Parathyroid adenoma (tissue), 2 donors: ENCODE measurements at regions not wholly inside any gene's neighbourhood (a gene's known extent, or its start where the extent isn't known, plus 50 kb on each side); places are given as distances from the start of the nearest gene placed in this dataset.
"Not testable (repeated sequence)": the region's sequence is repeated elsewhere in the genome, so short reads cannot be mapped to it uniquely, and the experiment has no call there.

ENCODE experiments used
- H2AFZ ChIP-seq: fragments of 300-600 bp; sonication (generic); one replicate; pipeline ENCODE4 v1.7.0; 2017; ENCODE audit warnings: antibody characterized with exemption, mild to moderate bottlenecking
- H3K27ac ChIP-seq: fragments of 300-600 bp; sonication (generic); one replicate; pipeline ENCODE4 v1.7.0; 2017
- H3K27me3 ChIP-seq: fragments of 300-600 bp; sonication (generic); one replicate; pipeline ENCODE4 v1.7.0; 2017; ENCODE audit warnings: low read length; ENCODE audit not compliant: control insufficient read depth, insufficient read depth
- H3K36me3 ChIP-seq: fragments of 300-600 bp; sonication (generic); one replicate; pipeline ENCODE4 v1.7.0; 2017; ENCODE audit warnings: low read length; ENCODE audit not compliant: control insufficient read depth, insufficient read depth
- H3K4me1 ChIP-seq: fragments of 300-600 bp; sonication (generic); one replicate; pipeline ENCODE4 v1.7.0; 2017; ENCODE audit warnings: control low read depth
- H3K4me2 ChIP-seq: fragments of 300-600 bp; sonication (generic); one replicate; pipeline ENCODE4 v1.7.0; 2017; ENCODE audit warnings: low read length
- H3K4me3 ChIP-seq: fragments of 300-600 bp; sonication (generic); one replicate; pipeline ENCODE4 v1.7.0; 2017; ENCODE audit warnings: low read depth, low read length
- H3K79me2 ChIP-seq: fragments of 300-600 bp; sonication (generic); one replicate; pipeline ENCODE4 v1.7.0; 2017; ENCODE audit warnings: control low read depth
- H3K9ac ChIP-seq: fragments of 300-600 bp; sonication (generic); one replicate; pipeline ENCODE4 v1.7.0; 2017; ENCODE audit warnings: mild to moderate bottlenecking
- H3K9me3 ChIP-seq: fragments of 300-600 bp; sonication (generic); one replicate; pipeline ENCODE4 v1.7.0; 2017; ENCODE audit warnings: low read length; ENCODE audit not compliant: control insufficient read depth
- TF ChIP-seq, protein P1 (sequence below): fragments of 300-600 bp; sonication (generic); IDR thresholded peaks from one replicate; pipeline ENCODE4 v1.7.0; 2017; ENCODE audit warnings: antibody characterized with exemption, mild to moderate bottlenecking
- donor health status: primary hyperparathyroidism.

DNA sequence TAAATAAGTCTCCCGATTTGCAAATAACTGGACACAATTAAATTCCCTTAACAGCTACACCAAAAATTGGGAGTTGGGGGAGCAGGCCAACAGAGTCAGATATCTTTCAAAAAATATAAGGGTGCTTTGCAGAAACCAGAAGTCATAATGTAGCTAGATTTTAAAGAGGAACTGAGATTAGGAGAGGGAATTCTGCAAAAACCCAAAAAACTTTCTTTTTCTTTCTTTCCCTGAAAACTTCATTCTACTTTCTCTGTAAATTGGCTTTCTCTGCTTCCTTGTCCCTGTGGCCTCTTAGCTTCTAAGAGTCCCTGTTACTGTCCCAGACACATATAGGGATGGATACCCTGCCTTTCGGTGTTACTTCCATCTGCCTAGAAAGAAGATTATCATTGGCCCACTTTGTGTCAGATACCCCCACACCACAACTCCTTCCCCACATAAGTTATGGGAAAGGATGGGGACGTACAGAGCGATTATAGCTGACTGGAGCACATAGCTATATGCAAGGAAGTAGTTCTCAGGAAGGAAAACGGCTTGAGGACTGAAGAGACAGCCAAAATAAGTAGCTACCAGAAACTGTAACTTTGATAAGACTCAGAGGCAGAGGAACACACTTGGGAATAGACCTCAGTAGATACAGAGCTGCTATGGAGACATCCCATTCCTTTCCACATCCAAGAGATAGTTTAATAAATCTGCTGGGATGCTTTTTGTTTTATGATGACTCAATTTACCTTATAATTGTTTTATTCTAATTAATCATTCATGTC, 129.1 kb upstream of the TGFBR2 start:
- no peaks in the 10 kb centered on the region for H3K79me2 ChIP-seq
- H3K9ac ChIP-seq, result no peak overlapping the region
- no peaks in the 10 kb centered on the region for H3K9me3 ChIP-seq
- no peaks in the 10 kb centered on the region for H3K4me1 ChIP-seq
- H3K4me3 ChIP-seq, result no peak overlapping the region
- H3K27me3 ChIP-seq, result no peaks in the 10 kb centered on the region
- TF ChIP-seq, protein P1, sequence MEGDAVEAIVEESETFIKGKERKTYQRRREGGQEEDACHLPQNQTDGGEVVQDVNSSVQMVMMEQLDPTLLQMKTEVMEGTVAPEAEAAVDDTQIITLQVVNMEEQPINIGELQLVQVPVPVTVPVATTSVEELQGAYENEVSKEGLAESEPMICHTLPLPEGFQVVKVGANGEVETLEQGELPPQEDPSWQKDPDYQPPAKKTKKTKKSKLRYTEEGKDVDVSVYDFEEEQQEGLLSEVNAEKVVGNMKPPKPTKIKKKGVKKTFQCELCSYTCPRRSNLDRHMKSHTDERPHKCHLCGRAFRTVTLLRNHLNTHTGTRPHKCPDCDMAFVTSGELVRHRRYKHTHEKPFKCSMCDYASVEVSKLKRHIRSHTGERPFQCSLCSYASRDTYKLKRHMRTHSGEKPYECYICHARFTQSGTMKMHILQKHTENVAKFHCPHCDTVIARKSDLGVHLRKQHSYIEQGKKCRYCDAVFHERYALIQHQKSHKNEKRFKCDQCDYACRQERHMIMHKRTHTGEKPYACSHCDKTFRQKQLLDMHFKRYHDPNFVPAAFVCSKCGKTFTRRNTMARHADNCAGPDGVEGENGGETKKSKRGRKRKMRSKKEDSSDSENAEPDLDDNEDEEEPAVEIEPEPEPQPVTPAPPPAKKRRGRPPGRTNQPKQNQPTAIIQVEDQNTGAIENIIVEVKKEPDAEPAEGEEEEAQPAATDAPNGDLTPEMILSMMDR, result no peak
- H3K27ac ChIP-seq, result no peak overlapping the region
- H3K36me3 ChIP-seq, result no peaks in the 10 kb centered on the region
- no peak overlapping the region for H3K4me2 ChIP-seq
- H2AFZ ChIP-seq, result no peak overlapping the region

DNA sequence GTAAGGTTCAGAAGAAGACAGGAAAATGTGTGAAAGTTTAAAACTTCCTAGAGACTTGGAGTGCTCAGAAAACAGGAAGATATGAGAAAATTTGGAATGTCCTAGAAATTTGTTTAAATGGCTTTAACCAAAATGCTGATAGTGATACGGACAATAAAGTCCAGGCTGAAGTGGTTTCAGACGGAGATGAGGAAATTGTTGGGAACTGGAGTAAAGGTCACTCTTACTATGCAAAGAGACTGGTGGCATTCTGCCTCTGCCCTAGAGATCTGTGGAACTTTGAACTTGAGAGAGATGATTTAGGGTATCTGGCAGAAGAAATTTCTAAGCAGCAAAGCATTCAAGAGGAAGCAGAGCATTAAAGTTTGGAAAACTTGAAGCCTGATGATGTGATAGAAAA, 126.7 kb upstream of the TGFBR2 start:
- H3K9ac ChIP-seq, H3K36me3 ChIP-seq, H3K4me2 ChIP-seq, H3K79me2 ChIP-seq, H3K27me3 ChIP-seq, H2AFZ ChIP-seq, H3K27ac ChIP-seq, H3K4me1 ChIP-seq, H3K9me3 ChIP-seq, H3K4me3 ChIP-seq: not testable (repeated sequence)

DNA sequence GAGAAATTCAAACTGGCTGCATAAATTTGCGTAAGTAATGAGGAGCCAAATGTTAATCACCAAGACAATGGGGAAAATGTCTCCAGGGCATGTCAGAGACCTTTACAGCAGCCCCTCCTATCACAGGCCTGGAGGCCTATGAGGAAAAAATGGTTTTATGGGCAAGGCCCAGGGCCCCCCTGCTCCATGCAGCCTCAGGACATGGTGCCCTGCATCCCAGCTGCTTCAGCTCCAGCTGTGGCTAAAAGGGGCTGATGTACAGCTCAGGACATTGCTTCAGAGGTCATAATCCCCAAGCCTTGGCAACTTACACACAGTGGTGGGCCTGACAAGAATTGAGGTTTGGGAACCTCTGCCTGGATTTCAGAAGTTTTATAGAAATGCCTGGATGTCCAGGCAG, 126.2 kb upstream of the TGFBR2 start:
- not testable (repeated sequence) for H2AFZ ChIP-seq, H3K9ac ChIP-seq, H3K27me3 ChIP-seq, H3K4me3 ChIP-seq, H3K79me2 ChIP-seq, H3K4me1 ChIP-seq, H3K9me3 ChIP-seq, H3K27ac ChIP-seq, H3K4me2 ChIP-seq, H3K36me3 ChIP-seq

DNA sequence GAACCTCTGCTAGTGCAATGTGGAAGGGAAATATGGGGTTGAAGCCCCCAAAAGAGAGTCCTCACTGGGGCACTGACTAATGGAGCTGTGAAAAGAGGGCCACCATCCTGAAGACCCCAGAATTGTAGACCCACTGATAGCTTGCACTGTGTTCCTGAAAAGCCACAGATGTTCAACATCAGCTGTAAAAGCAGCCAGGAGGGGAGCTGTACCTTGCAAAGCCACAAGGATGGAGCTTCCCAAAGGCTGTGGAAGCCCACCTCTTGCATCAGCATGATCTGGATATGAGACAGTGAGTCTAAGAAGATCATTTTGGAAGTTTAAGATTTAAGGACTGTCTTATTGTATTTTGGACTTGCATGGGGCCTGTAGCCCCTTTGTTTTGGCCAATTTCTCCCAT, 125.8 kb upstream of the TGFBR2 start:
- H3K79me2 ChIP-seq, result no peaks in the 10 kb centered on the region
- H3K9me3 ChIP-seq, result no peaks in the 10 kb centered on the region
- no peak overlapping the region for H3K27ac ChIP-seq
- H3K36me3 ChIP-seq, result no peaks in the 10 kb centered on the region
- TF ChIP-seq, protein P1, result no peak
- H3K4me3 ChIP-seq, result no peak overlapping the region
- no peak overlapping the region for H2AFZ ChIP-seq
- no peak overlapping the region for H3K4me2 ChIP-seq
- H3K4me1 ChIP-seq, result no peaks in the 10 kb centered on the region
- no peaks in the 10 kb centered on the region for H3K27me3 ChIP-seq
- no peak overlapping the region for H3K9ac ChIP-seq

DNA sequence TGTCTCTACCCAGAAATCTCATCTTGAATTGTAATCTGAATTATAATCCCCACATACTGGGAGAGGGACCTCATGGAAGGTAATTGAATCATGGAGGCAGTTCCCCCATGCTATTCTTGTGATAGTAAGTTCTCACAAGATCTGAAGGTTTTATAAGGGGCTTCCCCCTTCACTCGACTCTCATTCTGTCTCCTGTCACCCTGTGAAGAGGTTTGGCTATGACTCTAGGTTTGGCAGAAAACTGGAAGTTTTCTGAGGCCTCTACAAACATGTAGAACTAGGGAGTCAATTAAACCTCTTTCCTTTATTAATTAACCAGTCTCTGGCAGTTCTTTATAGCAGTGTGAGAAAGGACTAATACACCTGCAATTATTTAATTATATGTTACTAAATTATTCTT, 125.2 kb upstream of the TGFBR2 start:
- TF ChIP-seq, protein P1, result no peak
- Histone ChIP-seq H3K9ac (no peak overlapping the region), H3K9me3 (no peaks in the 10 kb centered on the region), H3K79me2 (no peaks in the 10 kb centered on the region), H3K4me3 (no peak overlapping the region), H3K27ac (no peak overlapping the region), H3K27me3 (no peaks in the 10 kb centered on the region), H2AFZ (no peak overlapping the region), H3K36me3 (no peaks in the 10 kb centered on the region), H3K4me1 (no peaks in the 10 kb centered on the region), H3K4me2 (no peak overlapping the region)

DNA sequence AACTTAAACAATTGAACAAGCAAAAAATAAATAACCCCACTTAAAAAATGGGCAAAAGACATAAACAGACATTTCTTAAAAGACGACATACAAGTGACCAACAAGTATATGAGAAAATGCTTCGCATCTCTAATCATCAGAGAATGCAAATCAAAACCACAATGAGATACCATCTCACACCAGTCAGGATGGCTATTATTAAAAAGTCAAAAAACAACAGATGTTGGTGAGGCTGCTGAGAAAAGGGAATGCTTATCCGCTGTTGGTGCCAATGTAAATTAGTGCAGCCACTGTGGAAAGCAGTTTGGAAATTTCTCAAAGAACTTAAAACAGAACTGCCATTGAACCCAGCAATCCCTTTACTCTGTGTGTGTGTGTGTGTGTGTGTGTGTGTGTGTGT, 122.2 kb upstream of the TGFBR2 start:
- H3K79me2 ChIP-seq, H3K36me3 ChIP-seq, H3K4me3 ChIP-seq, H3K9me3 ChIP-seq, H3K4me1 ChIP-seq, H3K9ac ChIP-seq, H3K27ac ChIP-seq, H2AFZ ChIP-seq, H3K27me3 ChIP-seq, H3K4me2 ChIP-seq: not testable (repeated sequence)
